ENCODE measurements at regions not wholly inside any gene's neighbourhood (a gene's known extent, or its start where the extent isn't known, plus 50 kb on each side); places are given as distances from the start of the nearest gene placed in this dataset.
"Not testable (repeated sequence)": the region's sequence is repeated elsewhere in the genome, so short reads cannot be mapped to it uniquely, and the experiment has no call there.

DNA sequence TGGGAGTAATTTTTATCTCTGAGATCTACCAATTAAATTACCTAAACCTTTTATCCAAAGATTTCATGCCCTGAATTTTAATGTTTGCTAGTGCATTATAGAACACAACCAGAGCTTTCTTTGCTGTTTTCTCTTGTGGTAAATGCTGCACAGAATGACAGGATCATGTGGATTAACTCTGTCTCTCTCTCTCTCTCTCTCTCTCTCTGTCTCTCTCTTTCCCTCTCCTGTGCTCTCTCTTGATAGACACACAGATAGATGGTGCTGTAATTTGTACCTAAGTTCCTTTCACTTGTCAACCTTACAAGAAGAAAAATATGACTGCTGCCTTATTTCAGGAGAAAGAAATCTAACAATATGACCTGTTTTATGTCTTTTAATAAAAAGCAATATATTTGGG, 211.2 kb upstream of the WDFY3 start:
- no peaks in the 10 kb centered on the region for H3K9me3 ChIP-seq (replicated peaks in 1 of 3)
- TF ChIP-seq POLR2A (IDR thresholded peaks at IDR 0.05) = no peak
- TF ChIP-seq, protein P1, sequence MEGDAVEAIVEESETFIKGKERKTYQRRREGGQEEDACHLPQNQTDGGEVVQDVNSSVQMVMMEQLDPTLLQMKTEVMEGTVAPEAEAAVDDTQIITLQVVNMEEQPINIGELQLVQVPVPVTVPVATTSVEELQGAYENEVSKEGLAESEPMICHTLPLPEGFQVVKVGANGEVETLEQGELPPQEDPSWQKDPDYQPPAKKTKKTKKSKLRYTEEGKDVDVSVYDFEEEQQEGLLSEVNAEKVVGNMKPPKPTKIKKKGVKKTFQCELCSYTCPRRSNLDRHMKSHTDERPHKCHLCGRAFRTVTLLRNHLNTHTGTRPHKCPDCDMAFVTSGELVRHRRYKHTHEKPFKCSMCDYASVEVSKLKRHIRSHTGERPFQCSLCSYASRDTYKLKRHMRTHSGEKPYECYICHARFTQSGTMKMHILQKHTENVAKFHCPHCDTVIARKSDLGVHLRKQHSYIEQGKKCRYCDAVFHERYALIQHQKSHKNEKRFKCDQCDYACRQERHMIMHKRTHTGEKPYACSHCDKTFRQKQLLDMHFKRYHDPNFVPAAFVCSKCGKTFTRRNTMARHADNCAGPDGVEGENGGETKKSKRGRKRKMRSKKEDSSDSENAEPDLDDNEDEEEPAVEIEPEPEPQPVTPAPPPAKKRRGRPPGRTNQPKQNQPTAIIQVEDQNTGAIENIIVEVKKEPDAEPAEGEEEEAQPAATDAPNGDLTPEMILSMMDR (IDR thresholded peaks at IDR 0.05) = no peak
- no peak for DNase-seq
- H3K36me3 ChIP-seq (replicated peaks in 1 of 2) = no peaks in the 10 kb centered on the region
- H3K4me1 ChIP-seq (replicated peaks in 1 of 2) = no peaks in the 10 kb centered on the region
- no peak overlapping the region for H3K27ac ChIP-seq
- H3K4me3 ChIP-seq = no peak overlapping the region
- H3K27me3 ChIP-seq = no peaks in the 10 kb centered on the region
- intact Hi-C loops (cut with DNase I) = no loop called here

DNA sequence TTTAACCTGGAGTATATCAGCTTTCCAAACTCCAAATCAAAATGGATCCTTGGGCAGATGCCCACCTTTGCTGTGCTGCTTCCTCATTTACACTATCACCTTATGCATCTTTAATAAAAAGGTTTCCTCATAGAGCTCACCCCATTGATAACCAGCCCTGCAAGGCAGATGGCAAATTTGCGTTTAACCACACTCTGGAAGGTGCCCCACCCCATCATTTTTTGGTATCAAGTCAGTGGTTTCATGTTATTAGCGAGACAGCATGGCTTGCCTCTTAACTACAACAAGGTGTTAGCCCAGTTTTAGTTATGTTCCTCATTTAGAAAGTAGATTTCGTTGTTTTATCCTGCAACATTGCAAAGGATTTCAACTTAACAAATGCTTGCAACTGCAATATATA, 214.0 kb upstream of the WDFY3 start:
- DNase-seq = no peak
- no peak overlapping the region for H3K4me3 ChIP-seq
- no peak overlapping the region for H3K27ac ChIP-seq
- no peaks in the 10 kb centered on the region for H3K4me1 ChIP-seq (replicated peaks in 1 of 2)
- no peaks in the 10 kb centered on the region for H3K27me3 ChIP-seq
- no peaks in the 10 kb centered on the region for H3K36me3 ChIP-seq (replicated peaks in 1 of 2)
- intact Hi-C loops (cut with DNase I) = no loop called here
- 64 to 78% (median 70%) methylated on average over 3 of the region's 3 CpGs for WGBS, 4 donors
- TF ChIP-seq POLR2A (IDR thresholded peaks at IDR 0.05) = no peak
- TF ChIP-seq, protein P1 (IDR thresholded peaks at IDR 0.05) = no peak
- H3K9me3 ChIP-seq (replicated peaks in 1 of 3) = no peaks in the 10 kb centered on the region

DNA sequence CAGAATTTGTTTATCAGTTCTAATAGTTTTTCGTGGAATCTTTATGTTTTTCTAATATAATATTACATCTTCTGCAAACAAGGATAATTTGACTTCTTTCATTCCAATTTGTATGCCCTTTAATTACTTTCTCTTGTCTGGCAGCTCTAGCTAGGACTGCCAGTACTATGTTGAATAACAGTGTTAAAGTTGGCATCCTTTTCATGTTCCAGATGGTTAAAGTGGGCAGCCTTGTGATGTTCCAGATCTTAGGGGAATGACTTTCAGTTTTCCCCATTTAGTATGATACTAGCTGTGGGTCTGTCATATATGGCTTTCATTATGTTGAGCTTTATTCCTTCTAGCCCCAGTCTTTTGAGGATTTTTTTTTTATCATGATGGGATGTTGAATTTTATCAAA, 220.6 kb upstream of the WDFY3 start:
- Histone ChIP-seq H3K9me3 (replicated peaks in 1 of 3) (no peaks in the 10 kb centered on the region), H3K27ac (no peak overlapping the region), H3K27me3 (no peaks in the 10 kb centered on the region), H3K4me3 (no peak overlapping the region), H3K36me3 (replicated peaks in 1 of 2) (no peaks in the 10 kb centered on the region), H3K4me1 (replicated peaks in 1 of 2) (no peaks in the 10 kb centered on the region)
- WGBS, 4 donors = 40 to 76% (median 69%) methylated on average over 1 of the region's 1 CpG
- DNase-seq = no peak
- TF ChIP-seq, protein P1 (IDR thresholded peaks at IDR 0.05) = no peak
- TF ChIP-seq POLR2A (IDR thresholded peaks at IDR 0.05) = no peak
- intact Hi-C loops (cut with DNase I) = no loop called here

DNA sequence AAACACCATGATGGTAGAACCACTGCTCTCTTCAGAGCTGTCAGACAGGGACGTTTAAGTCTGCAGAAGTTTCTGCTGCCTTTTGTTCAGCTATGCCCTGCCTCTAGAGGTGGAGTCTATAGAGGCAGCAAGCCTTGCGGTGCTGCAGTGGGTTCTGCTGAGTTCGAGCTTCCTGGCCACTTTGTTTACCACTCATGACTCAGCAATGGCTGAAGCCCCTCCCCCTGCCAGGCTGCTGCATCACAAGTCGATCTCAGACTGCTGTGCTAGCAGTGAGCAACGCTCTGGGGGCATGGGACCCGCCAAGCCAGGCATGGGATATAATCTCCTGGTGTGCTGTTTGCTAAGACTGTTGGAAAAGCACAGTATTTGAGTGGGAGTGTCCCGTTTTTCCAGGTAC, 229.5 kb upstream of the WDFY3 start:
- WGBS, 4 donors = 72 to 87% (median 79%) methylated on average over 7 of the region's 7 CpGs
- DNase-seq; H3K4me3 ChIP-seq; H3K9me3 ChIP-seq (replicated peaks in 1 of 3); intact Hi-C loops (cut with DNase I); H3K36me3 ChIP-seq (replicated peaks in 1 of 2); H3K27ac ChIP-seq; H3K4me1 ChIP-seq (replicated peaks in 1 of 2); H3K27me3 ChIP-seq: not testable (repeated sequence)

DNA sequence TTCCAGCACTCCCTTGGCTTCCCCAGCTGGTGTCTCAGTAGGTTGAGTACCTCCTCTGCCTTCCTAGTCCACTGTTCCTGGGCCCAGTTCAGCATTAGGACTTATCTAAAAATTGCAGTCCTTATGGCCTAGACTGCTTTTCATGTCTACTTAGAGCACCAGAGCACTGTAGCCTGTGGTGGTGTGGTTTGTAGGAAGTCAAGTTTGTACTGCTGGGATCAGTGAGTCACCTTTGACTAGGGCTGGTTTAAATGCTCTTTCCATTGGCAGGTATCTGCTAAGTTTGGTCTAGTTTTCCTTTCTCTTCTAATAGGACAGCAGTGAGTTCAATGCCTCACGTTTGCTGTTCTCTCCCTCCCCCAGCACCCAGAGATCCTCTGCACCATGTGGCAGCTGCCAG, 233.6 kb upstream of the WDFY3 start:
- intact Hi-C loops (cut with DNase I) = no loop called here
- no peaks in the 10 kb centered on the region for H3K4me1 ChIP-seq (replicated peaks in 1 of 2)
- no peaks in the 10 kb centered on the region for H3K27me3 ChIP-seq
- no peaks in the 10 kb centered on the region for H3K9me3 ChIP-seq (replicated peaks in 1 of 3)
- DNase-seq = no peak
- no peak overlapping the region for H3K27ac ChIP-seq
- 50 to 82% (median 57%) methylated on average over 1 of the region's 1 CpG for WGBS, 4 donors
- TF ChIP-seq POLR2A (IDR thresholded peaks at IDR 0.05) = no peak
- TF ChIP-seq, protein P1 (IDR thresholded peaks at IDR 0.05) = no peak
- no peak overlapping the region for H3K4me3 ChIP-seq
- H3K36me3 ChIP-seq (replicated peaks in 1 of 2) = no peaks in the 10 kb centered on the region
